Ovary (tissue), 3 donors: ENCODE measurements at regions not wholly inside any gene's neighbourhood (a gene's known extent, or its start where the extent isn't known, plus 50 kb on each side); places are given as distances from the start of the nearest gene placed in this dataset.

Experiments used
- CTCF ChIP-seq, 3 donors: fragments of 450-650 bp in 2 of 3; fragments of 200-600 bp in 1 of 3; IDR thresholded peaks; one replicate each; pipeline versions ENCODE4 v1.5.1 to v1.8.0; 2016 to 2022; ENCODE audit warnings: antibody characterized with exemption in 3 of 3, mild to moderate bottlenecking in 1 of 3
- POLR2A ChIP-seq: fragments of 450-650 bp; IDR thresholded peaks from one replicate; pipeline ENCODE4 v1.6.1; 2017; ENCODE audit warnings: antibody characterized with exemption, mild to moderate bottlenecking, moderate library complexity
- donor health status: DM: no; HTN: no; CAD: no.

- TF ChIP-seq CTCF (IDR thresholded peaks at IDR 0.05) = no peak
- no peak for TF ChIP-seq POLR2A
These were observed 133.3 kb upstream of the CHL1 start for GRCh38 chr3:63095-63765.
